OCI-LY3 (cell line): ENCODE measurements at regions not wholly inside any gene's neighbourhood (a gene's known extent, or its start where the extent isn't known, plus 50 kb on each side); places are given as distances from the start of the nearest gene placed in this dataset.

Experiments used
- CTCF ChIP-seq: fragments of 200-600, 300-600 bp; sonication (generic); IDR thresholded peaks from 2 replicates; pipeline ENCODE4 v1.5.1; 2014; ENCODE audit warnings: antibody characterized with exemption, low read length, low read depth
- EZH2phosphoT487 ChIP-seq: fragments of 200-600 bp; shearing (Covaris generic); IDR thresholded peaks from 2 replicates; pipeline ENCODE4 v1.6.1; 2018; ENCODE audit warnings: antibody characterized with exemption, mixed run types, low read depth

GRCh38 chr14:97315790-97316189 lies 518.6 kb downstream of the VRK1 start:
- TF ChIP-seq CTCF (no peak), EZH2phosphoT487 (no peak)
